ENCODE measurements at regions not wholly inside any gene's neighbourhood (a gene's known extent, or its start where the extent isn't known, plus 50 kb on each side); places are given as distances from the start of the nearest gene placed in this dataset.

- no peak overlapping the region for H3K4me3 ChIP-seq (ENCODE audit: low read depth, low read length)
- TF ChIP-seq CTCF (IDR thresholded peaks at IDR 0.05; ENCODE audit: control insufficient read depth, extremely low read depth, insufficient read depth): no peak
- no peak for DNase-seq (ENCODE audit: low read depth)
Observed at GRCh38 chr4:184896868-184897715, 71.3 kb upstream of the ACSL1 start.

GRCh38 chr4:184897895-184898294, 72.1 kb upstream of the ACSL1 start:
- DNase-seq (ENCODE audit: low read depth): no peak
- no peak for TF ChIP-seq CTCF (IDR thresholded peaks at IDR 0.05; ENCODE audit: control insufficient read depth, extremely low read depth, insufficient read depth)
- no peak overlapping the region for H3K4me3 ChIP-seq (ENCODE audit: low read depth, low read length)

- H3K4me3 ChIP-seq (ENCODE audit: low read depth, low read length): no peak overlapping the region
- no peak for TF ChIP-seq CTCF (IDR thresholded peaks at IDR 0.05; ENCODE audit: control insufficient read depth, extremely low read depth, insufficient read depth)
- DNase-seq (ENCODE audit: low read depth): no peak
Observed at GRCh38 chr4:184898793-184899192, 73.0 kb upstream of the ACSL1 start.

- no peak for TF ChIP-seq CTCF (IDR thresholded peaks at IDR 0.05; ENCODE audit: control insufficient read depth, extremely low read depth, insufficient read depth)
- H3K4me3 ChIP-seq (ENCODE audit: low read depth, low read length): no peak overlapping the region
- DNase-seq (ENCODE audit: low read depth): no peak
Observed at GRCh38 chr4:184899261-184900134, 73.7 kb upstream of the ACSL1 start.

- DNase-seq (ENCODE audit: low read depth): no peak
- no peak for TF ChIP-seq CTCF (IDR thresholded peaks at IDR 0.05; ENCODE audit: control insufficient read depth, extremely low read depth, insufficient read depth)
- H3K4me3 ChIP-seq (ENCODE audit: low read depth, low read length): no peak overlapping the region
Observed at GRCh38 chr4:184900184-184900583, 74.4 kb upstream of the ACSL1 start.

GRCh38 chr4:184902550-184902949, 76.8 kb upstream of the ACSL1 start:
- no peak for TF ChIP-seq CTCF (IDR thresholded peaks at IDR 0.05; ENCODE audit: control insufficient read depth, extremely low read depth, insufficient read depth)
- no peak overlapping the region for H3K4me3 ChIP-seq (ENCODE audit: low read depth, low read length)
- no peak for DNase-seq (ENCODE audit: low read depth)

All from LNCaP clone FGC (cell line).